ENCODE measurements at regions not wholly inside any gene's neighbourhood (a gene's known extent, or its start where the extent isn't known, plus 50 kb on each side); places are given as distances from the start of the nearest gene placed in this dataset.

GRCh38 chr19:34067861-34068271, 104.4 kb upstream of the LSM14A start:
- TF ChIP-seq NANOG (IDR thresholded peaks at IDR 0.05; ENCODE audit: borderline replicate concordance), result no peak
- no peak for TF ChIP-seq REST (IDR thresholded peaks at IDR 0.05; ENCODE audit: unreplicated experiment)
- TF ChIP-seq CTCF (conservative IDR thresholded peaks at IDR 0.05; ENCODE audit: low read depth in 2 of 2), result no peak
- TF ChIP-seq EZH2phosphoT487 (IDR thresholded peaks at IDR 0.05; ENCODE audit: unreplicated experiment), result no peak
- TF ChIP-seq EZH2 (IDR thresholded peaks at IDR 0.05; ENCODE audit: low read depth, unreplicated experiment), result no peak
- TF ChIP-seq CREB1 (CRISPR knock-in tag; IDR thresholded peaks at IDR 0.05; ENCODE audit: low read depth), result no peak
- no peak for TF ChIP-seq POLR2AphosphoS5 (IDR thresholded peaks at IDR 0.05; ENCODE audit: low read depth)
- no peak for TF ChIP-seq ZNF331 (CRISPR knock-in tag; IDR thresholded peaks at IDR 0.05; ENCODE audit: low read depth)
- TF ChIP-seq ZNF114 (CRISPR knock-in tag; IDR thresholded peaks at IDR 0.05), result no peak
- TF ChIP-seq ETS1 (IDR thresholded peaks at IDR 0.05), result no peak
- no peak for TF ChIP-seq STAT1 (IDR thresholded peaks at IDR 0.05; ENCODE audit: unreplicated experiment)
- no peak for TF ChIP-seq JUNB (IDR thresholded peaks at IDR 0.05; ENCODE audit: unreplicated experiment)

Measured in GM23338 (cell line).